ENCODE measurements at regions not wholly inside any gene's neighbourhood (a gene's known extent, or its start where the extent isn't known, plus 50 kb on each side); places are given as distances from the start of the nearest gene placed in this dataset.

- Histone ChIP-seq H3K9me3 (ENCODE audit: low read length) (no peaks in the 10 kb centered on the region), H3K4me2 (ENCODE audit: low read length) (peak overlapping the region; percentile 93), H3K9me2 (ENCODE audit: insufficient read depth, low read length) (no peaks in the 10 kb centered on the region), H3K4me3 (ENCODE audit: low read depth, low read length, poor library complexity, severe bottlenecking) (no peak overlapping the region), H3K36me3 (ENCODE audit: insufficient read depth, low read length) (no peaks in the 10 kb centered on the region), H3K27ac (ENCODE audit: low read depth, low read length, poor library complexity, severe bottlenecking) (peak overlapping the region; percentile 99), H2AFZ (ENCODE audit: low read length) (no peak overlapping the region), H3K79me2 (ENCODE audit: insufficient read depth, low read depth, low read length) (peaks cover 15% of the 10 kb centered on the region; the same call in 1 of the 2 replicates), H3K4me1 (ENCODE audit: insufficient read depth, low read length, poor library complexity, severe bottlenecking) (peaks cover 94% of the 10 kb centered on the region), H4K20me1 (ENCODE audit: insufficient read depth, low read length) (no peaks in the 10 kb centered on the region)
- intact Hi-C loops (cut with micrococcal nuclease; ENCODE audit: unreplicated experiment), result no loop called here
- no TSS peak for BruUV-seq (replicated peaks)
- POLR2A ChIA-PET, result interaction anchor here (6.4 to 10.2 kb wide), 3 partner anchors 16 to 39 kb away, joined by 87 to 186 read pairs (median 135); no protein-coding TSS in a partner anchor
- CTCF ChIA-PET (ENCODE audit: unreplicated experiment), result no interaction called here
- DNase-seq (ENCODE audit: low spot score), result peak; percentile 20
- TF ChIP-seq EZH2phosphoT487 (IDR thresholded peaks at IDR 0.05; ENCODE audit: borderline replicate concordance, low read depth, low read length), result no peak
- TF ChIP-seq CTCF (conservative IDR thresholded peaks at IDR 0.05; ENCODE audit: low read length), result no peak
Observed at GRCh38 chr1:23615852-23616251, 56.6 kb upstream of the ID3 start.

GRCh38 chr1:23615423-23615822 is 56.1 kb upstream of the ID3 start:
- peak overlapping the region; percentile 93 for H3K4me2 ChIP-seq (ENCODE audit: low read length)
- no peaks in the 10 kb centered on the region for H4K20me1 ChIP-seq (ENCODE audit: insufficient read depth, low read length)
- H3K4me1 ChIP-seq (ENCODE audit: insufficient read depth, low read length, poor library complexity, severe bottlenecking), result peaks cover 94% of the 10 kb centered on the region
- H3K4me3 ChIP-seq (ENCODE audit: low read depth, low read length, poor library complexity, severe bottlenecking), result no peak overlapping the region
- no peak for TF ChIP-seq EZH2phosphoT487 (IDR thresholded peaks at IDR 0.05; ENCODE audit: borderline replicate concordance, low read depth, low read length)
- TF ChIP-seq CTCF (conservative IDR thresholded peaks at IDR 0.05; ENCODE audit: low read length), result no peak
- H3K9me3 ChIP-seq (ENCODE audit: low read length), result no peaks in the 10 kb centered on the region
- H3K36me3 ChIP-seq (ENCODE audit: insufficient read depth, low read length), result no peaks in the 10 kb centered on the region
- ChIA-PET POLR2A (interaction anchor here (2.6 to 10.2 kb wide), 5 partner anchors 15 to 60 kb away, joined by 11 to 135 read pairs (median 34); no protein-coding TSS in a partner anchor), CTCF (ENCODE audit: unreplicated experiment) (no interaction called here)
- peak; percentile 20 for DNase-seq (ENCODE audit: low spot score)
- no peaks in the 10 kb centered on the region for H3K9me2 ChIP-seq (ENCODE audit: insufficient read depth, low read length)
- intact Hi-C loops (cut with micrococcal nuclease; ENCODE audit: unreplicated experiment), result no loop called here
- BruUV-seq (replicated peaks), result no TSS peak
- no peak overlapping the region for H2AFZ ChIP-seq (ENCODE audit: low read length)
- peaks cover 15% of the 10 kb centered on the region; the same call in 1 of the 2 replicates for H3K79me2 ChIP-seq (ENCODE audit: insufficient read depth, low read depth, low read length)
- H3K27ac ChIP-seq (ENCODE audit: low read depth, low read length, poor library complexity, severe bottlenecking), result peak overlapping the region; percentile 99

GRCh38 chr1:23614032-23614660 is 54.8 kb upstream of the ID3 start:
- H4K20me1 ChIP-seq (ENCODE audit: insufficient read depth, low read length), result no peaks in the 10 kb centered on the region
- DNase-seq (ENCODE audit: low spot score), result peak; percentile 94
- H3K79me2 ChIP-seq (ENCODE audit: insufficient read depth, low read depth, low read length), result peaks cover 14% of the 10 kb centered on the region; the same call in 1 of the 2 replicates
- H3K9me2 ChIP-seq (ENCODE audit: insufficient read depth, low read length), result no peaks in the 10 kb centered on the region
- peak overlapping the region; percentile 43 for H3K4me3 ChIP-seq (ENCODE audit: low read depth, low read length, poor library complexity, severe bottlenecking)
- no peaks in the 10 kb centered on the region for H3K36me3 ChIP-seq (ENCODE audit: insufficient read depth, low read length)
- peaks cover 98% of the 10 kb centered on the region for H3K4me1 ChIP-seq (ENCODE audit: insufficient read depth, low read length, poor library complexity, severe bottlenecking)
- ChIA-PET POLR2A (interaction anchor here (0.5 to 10.2 kb wide), 16 partner anchors 10 to 186 kb away, joined by 3 to 135 read pairs (median 10); partner anchors contain the start of genes E2F2, GALE and ID3), CTCF (ENCODE audit: unreplicated experiment) (interaction anchor here (0.6 to 1.5 kb wide), 5 partner anchors 11 to 38 kb away, joined by 3 to 8 read pairs (median 3); no protein-coding TSS in a partner anchor)
- no peak for TF ChIP-seq CTCF (conservative IDR thresholded peaks at IDR 0.05; ENCODE audit: low read length)
- no peak for TF ChIP-seq EZH2phosphoT487 (IDR thresholded peaks at IDR 0.05; ENCODE audit: borderline replicate concordance, low read depth, low read length)
- H2AFZ ChIP-seq (ENCODE audit: low read length), result no peak overlapping the region
- intact Hi-C loops (cut with micrococcal nuclease; ENCODE audit: unreplicated experiment), result no loop called here
- BruUV-seq (replicated peaks), result no TSS peak
- no peaks in the 10 kb centered on the region for H3K9me3 ChIP-seq (ENCODE audit: low read length)
- H3K4me2 ChIP-seq (ENCODE audit: low read length), result peak overlapping the region; percentile 93
- H3K27ac ChIP-seq (ENCODE audit: low read depth, low read length, poor library complexity, severe bottlenecking), result peak overlapping the region; percentile 99

Data from OCI-LY7 (cell line).